ENCODE measurements at regions not wholly inside any gene's neighbourhood (a gene's known extent, or its start where the extent isn't known, plus 50 kb on each side); places are given as distances from the start of the nearest gene placed in this dataset.

- Mint-ChIP-seq H3K9me3 (peaks cover 1 to 20% (median 15%) of the 10 kb centered on the region in 3 donors), H3K4me1 (no peaks in the 10 kb centered on the region), H3K27me3 (no peaks in the 10 kb centered on the region), H3K27ac (no peak overlapping the region), H3K36me3 (no peaks in the 10 kb centered on the region), H3K4me3 (no peak overlapping the region)
- Histone ChIP-seq H3K4me1 (ENCODE audit: control insufficient read depth in 1 of 2, extremely low read depth in 1 of 2, insufficient read depth in 2 of 2, low read length in 2 of 2) (no peaks in the 10 kb centered on the region), H3K9me3 (no peaks in the 10 kb centered on the region), H3K36me3 (ENCODE audit: control insufficient read depth in 2 of 2, extremely low read depth in 1 of 2, insufficient read depth in 1 of 2, low read length in 1 of 2) (no peaks in the 10 kb centered on the region), H3K4me3 (ENCODE audit: control insufficient read depth in 1 of 2, extremely low read depth in 1 of 2, low read length in 1 of 2) (no peak overlapping the region), H3K27me3 (replicated peaks in 1 of 2; ENCODE audit: control insufficient read depth in 2 of 2, extremely low read depth in 1 of 2, insufficient read depth in 2 of 2, low read length in 1 of 2) (no peaks in the 10 kb centered on the region), H3K27ac (ENCODE audit: low read length) (no peak overlapping the region)
- CTCF ChIA-PET: no interaction called here
- POLR2A ChIA-PET: no interaction called here
- DNase-seq (no peak), ATAC-seq (replicated peaks in 1 of 4) (no peak)
- WGBS (ENCODE audit: insufficient coverage): no CpG with 5 or more reads among the region's 2 CpGs
These were observed 649.9 kb upstream of the NRXN1 start for GRCh38 chr2:51681854-51682253.

GRCh38 chr2:51673628-51674027, 641.7 kb upstream of the NRXN1 start:
- no peaks in the 10 kb centered on the region for H3K4me1 ChIP-seq (ENCODE audit: control insufficient read depth in 1 of 2, extremely low read depth in 1 of 2, insufficient read depth in 2 of 2, low read length in 2 of 2)
- H3K27me3 ChIP-seq (replicated peaks in 1 of 2; ENCODE audit: control insufficient read depth in 2 of 2, extremely low read depth in 1 of 2, insufficient read depth in 2 of 2, low read length in 1 of 2): no peaks in the 10 kb centered on the region
- Mint-ChIP-seq H3K36me3 (no peaks in the 10 kb centered on the region), H3K27ac (no peak overlapping the region), H3K27me3 (no peaks in the 10 kb centered on the region), H3K4me1 (no peaks in the 10 kb centered on the region), H3K4me3 (no peak overlapping the region), H3K9me3 (peaks cover 0 to 18% (median 10%) of the 10 kb centered on the region in 3 donors)
- POLR2A ChIA-PET: no interaction called here
- H3K9me3 ChIP-seq: no peaks in the 10 kb centered on the region
- H3K27ac ChIP-seq (ENCODE audit: low read length): no peak overlapping the region
- no peak overlapping the region for H3K4me3 ChIP-seq (ENCODE audit: control insufficient read depth in 1 of 2, extremely low read depth in 1 of 2, low read length in 1 of 2)
- no peak for ATAC-seq (replicated peaks in 1 of 4)
- WGBS (ENCODE audit: insufficient coverage): no CpG with 5 or more reads among the region's 2 CpGs
- no peaks in the 10 kb centered on the region for H3K36me3 ChIP-seq (ENCODE audit: control insufficient read depth in 2 of 2, extremely low read depth in 1 of 2, insufficient read depth in 1 of 2, low read length in 1 of 2)
- no peak for DNase-seq
- CTCF ChIA-PET: no interaction called here

DNA sequence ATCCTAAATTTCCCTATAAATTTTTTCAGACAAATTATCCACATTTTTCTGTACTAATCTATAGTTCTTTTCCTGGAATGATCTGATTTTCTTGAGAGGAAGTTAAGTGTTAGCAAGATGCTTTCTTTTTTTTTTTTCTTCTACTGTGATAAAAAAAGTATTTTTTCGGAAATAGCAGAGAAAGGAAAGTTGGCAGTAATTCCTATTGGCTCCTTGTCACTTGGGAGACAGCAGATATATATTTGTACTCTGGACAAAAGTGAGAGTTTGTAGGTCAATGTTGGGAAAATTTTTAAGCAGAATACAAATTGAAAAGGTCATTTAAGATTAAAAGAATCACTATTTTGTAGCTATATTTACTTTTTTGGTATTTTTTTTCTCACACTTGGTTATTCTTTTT, 635.7 kb upstream of the NRXN1 start:
- Mint-ChIP-seq H3K9me3 (peaks cover 5 to 29% (median 10%) of the 10 kb centered on the region in 3 donors), H3K27me3 (no peaks in the 10 kb centered on the region), H3K27ac (no peak overlapping the region), H3K4me1 (no peaks in the 10 kb centered on the region), H3K4me3 (no peak overlapping the region), H3K36me3 (no peaks in the 10 kb centered on the region)
- CTCF ChIA-PET: no interaction called here
- no peak overlapping the region for H3K4me3 ChIP-seq (ENCODE audit: control insufficient read depth in 1 of 2, extremely low read depth in 1 of 2, low read length in 1 of 2)
- no peaks in the 10 kb centered on the region for H3K27me3 ChIP-seq (replicated peaks in 1 of 2; ENCODE audit: control insufficient read depth in 2 of 2, extremely low read depth in 1 of 2, insufficient read depth in 2 of 2, low read length in 1 of 2)
- no peak for DNase-seq
- ATAC-seq (replicated peaks in 1 of 4): no peak
- POLR2A ChIA-PET: no interaction called here
- H3K36me3 ChIP-seq (ENCODE audit: control insufficient read depth in 2 of 2, extremely low read depth in 1 of 2, insufficient read depth in 1 of 2, low read length in 1 of 2): no peaks in the 10 kb centered on the region
- WGBS (ENCODE audit: insufficient coverage): no CpG with 5 or more reads among the region's 1 CpG
- no peaks in the 10 kb centered on the region for H3K9me3 ChIP-seq
- H3K4me1 ChIP-seq (ENCODE audit: control insufficient read depth in 1 of 2, extremely low read depth in 1 of 2, insufficient read depth in 2 of 2, low read length in 2 of 2): no peaks in the 10 kb centered on the region
- H3K27ac ChIP-seq (ENCODE audit: low read length): no peak overlapping the region

DNA sequence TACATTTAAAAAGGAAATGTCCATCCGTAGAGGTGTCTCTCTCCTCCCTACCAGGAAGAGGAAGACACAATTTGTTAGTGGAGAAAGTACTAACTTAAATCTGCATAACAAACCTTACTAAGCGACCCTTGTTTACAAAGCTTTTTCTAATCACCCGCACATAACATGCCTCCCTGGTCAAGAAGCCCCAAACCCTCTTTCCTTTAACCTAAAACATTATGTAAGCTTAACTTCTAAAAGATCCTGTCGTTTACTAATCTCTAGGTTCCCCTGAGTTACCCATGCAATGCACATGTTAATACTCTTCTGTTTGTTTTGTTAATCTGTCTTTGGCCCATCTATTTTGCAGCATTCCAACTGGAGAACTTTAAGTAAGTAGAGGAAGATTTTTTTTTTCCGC, 630.3 kb upstream of the NRXN1 start:
- H3K4me3 Mint-ChIP-seq: no peak overlapping the region
- H3K36me3 ChIP-seq (ENCODE audit: control insufficient read depth in 2 of 2, extremely low read depth in 1 of 2, insufficient read depth in 1 of 2, low read length in 1 of 2): no peaks in the 10 kb centered on the region
- no peaks in the 10 kb centered on the region for H3K9me3 ChIP-seq
- H3K9me3 Mint-ChIP-seq: peaks cover 9 to 19% (median 12%) of the 10 kb centered on the region in 3 donors
- POLR2A ChIA-PET: no interaction called here
- H3K27me3 ChIP-seq (replicated peaks in 1 of 2; ENCODE audit: control insufficient read depth in 2 of 2, extremely low read depth in 1 of 2, insufficient read depth in 2 of 2, low read length in 1 of 2): no peaks in the 10 kb centered on the region
- H3K27me3 Mint-ChIP-seq: no peaks in the 10 kb centered on the region
- H3K4me1 ChIP-seq (ENCODE audit: control insufficient read depth in 1 of 2, extremely low read depth in 1 of 2, insufficient read depth in 2 of 2, low read length in 2 of 2): no peaks in the 10 kb centered on the region
- CTCF ChIA-PET: no interaction called here
- WGBS (ENCODE audit: insufficient coverage): no CpG with 5 or more reads among the region's 5 CpGs
- H3K4me1 Mint-ChIP-seq: no peaks in the 10 kb centered on the region
- H3K27ac ChIP-seq (ENCODE audit: low read length): no peak overlapping the region
- ATAC-seq (replicated peaks in 1 of 4) (no peak), DNase-seq (no peak)
- H3K36me3 Mint-ChIP-seq: no peaks in the 10 kb centered on the region
- H3K4me3 ChIP-seq (ENCODE audit: control insufficient read depth in 1 of 2, extremely low read depth in 1 of 2, low read length in 1 of 2): no peak overlapping the region
- no peak overlapping the region for H3K27ac Mint-ChIP-seq

- Mint-ChIP-seq H3K9me3 (peaks cover 8 to 19% (median 14%) of the 10 kb centered on the region in 3 donors), H3K4me3 (no peak overlapping the region), H3K36me3 (no peaks in the 10 kb centered on the region), H3K27me3 (no peaks in the 10 kb centered on the region), H3K4me1 (no peaks in the 10 kb centered on the region), H3K27ac (no peak overlapping the region)
- ATAC-seq (replicated peaks in 1 of 4) (no peak), DNase-seq (no peak)
- WGBS (ENCODE audit: insufficient coverage): no CpG with 5 or more reads among the region's 4 CpGs
- Histone ChIP-seq H3K27ac (ENCODE audit: low read length) (no peak overlapping the region), H3K9me3 (no peaks in the 10 kb centered on the region), H3K36me3 (ENCODE audit: control insufficient read depth in 2 of 2, extremely low read depth in 1 of 2, insufficient read depth in 1 of 2, low read length in 1 of 2) (no peaks in the 10 kb centered on the region), H3K4me1 (ENCODE audit: control insufficient read depth in 1 of 2, extremely low read depth in 1 of 2, insufficient read depth in 2 of 2, low read length in 2 of 2) (no peaks in the 10 kb centered on the region), H3K27me3 (replicated peaks in 1 of 2; ENCODE audit: control insufficient read depth in 2 of 2, extremely low read depth in 1 of 2, insufficient read depth in 2 of 2, low read length in 1 of 2) (no peaks in the 10 kb centered on the region), H3K4me3 (ENCODE audit: control insufficient read depth in 1 of 2, extremely low read depth in 1 of 2, low read length in 1 of 2) (no peak overlapping the region)
- ChIA-PET CTCF (no interaction called here), POLR2A (no interaction called here)
These were observed 625.9 kb upstream of the NRXN1 start for GRCh38 chr2:51657849-51658248.

DNA sequence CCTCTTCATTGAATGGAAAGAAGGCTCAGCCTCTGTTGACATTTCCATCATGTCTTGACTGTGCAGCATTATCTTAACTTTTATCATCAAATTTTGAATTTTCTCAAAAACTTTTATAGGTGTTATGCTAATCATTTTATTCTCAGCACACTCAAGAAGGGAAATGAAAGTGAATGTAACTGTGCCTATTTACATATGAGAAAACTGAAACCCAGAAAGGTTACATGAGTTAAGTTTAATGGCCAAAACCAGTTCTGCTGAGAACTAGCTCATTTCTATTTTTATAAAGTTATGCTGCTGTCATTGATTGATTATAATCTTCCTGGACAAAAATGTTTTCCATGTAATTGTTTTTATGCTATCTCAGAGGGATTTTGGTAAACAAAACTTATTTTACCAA, 618.8 kb upstream of the NRXN1 start:
- no peaks in the 10 kb centered on the region for H3K27me3 ChIP-seq (replicated peaks in 1 of 2; ENCODE audit: control insufficient read depth in 2 of 2, extremely low read depth in 1 of 2, insufficient read depth in 2 of 2, low read length in 1 of 2)
- no peaks in the 10 kb centered on the region for H3K36me3 ChIP-seq (ENCODE audit: control insufficient read depth in 2 of 2, extremely low read depth in 1 of 2, insufficient read depth in 1 of 2, low read length in 1 of 2)
- ATAC-seq (replicated peaks in 1 of 4) (no peak), DNase-seq (no peak)
- Mint-ChIP-seq H3K27ac (no peak overlapping the region), H3K27me3 (no peaks in the 10 kb centered on the region), H3K4me1 (no peaks in the 10 kb centered on the region), H3K36me3 (no peaks in the 10 kb centered on the region), H3K9me3 (peaks cover 4 to 31% (median 10%) of the 10 kb centered on the region in 3 donors), H3K4me3 (no peak overlapping the region)
- CTCF ChIA-PET: no interaction called here
- no peak overlapping the region for H3K4me3 ChIP-seq (ENCODE audit: control insufficient read depth in 1 of 2, extremely low read depth in 1 of 2, low read length in 1 of 2)
- POLR2A ChIA-PET: interaction anchor here in 1 of 2 donors (0.6 kb wide), 1 partner anchor 1278 kb away, joined by 12 read pairs; no protein-coding TSS in a partner anchor
- no peaks in the 10 kb centered on the region for H3K4me1 ChIP-seq (ENCODE audit: control insufficient read depth in 1 of 2, extremely low read depth in 1 of 2, insufficient read depth in 2 of 2, low read length in 2 of 2)
- no peaks in the 10 kb centered on the region for H3K9me3 ChIP-seq
- H3K27ac ChIP-seq (ENCODE audit: low read length): no peak overlapping the region

- Histone ChIP-seq H3K9me3 (peaks cover 2% of the 10 kb centered on the region), H3K4me3 (ENCODE audit: control insufficient read depth in 1 of 2, extremely low read depth in 1 of 2, low read length in 1 of 2) (no peak overlapping the region), H3K27ac (ENCODE audit: low read length) (no peak overlapping the region), H3K27me3 (replicated peaks in 1 of 2; ENCODE audit: control insufficient read depth in 2 of 2, extremely low read depth in 1 of 2, insufficient read depth in 2 of 2, low read length in 1 of 2) (no peaks in the 10 kb centered on the region), H3K36me3 (ENCODE audit: control insufficient read depth in 2 of 2, extremely low read depth in 1 of 2, insufficient read depth in 1 of 2, low read length in 1 of 2) (no peaks in the 10 kb centered on the region), H3K4me1 (ENCODE audit: control insufficient read depth in 1 of 2, extremely low read depth in 1 of 2, insufficient read depth in 2 of 2, low read length in 2 of 2) (no peaks in the 10 kb centered on the region)
- Mint-ChIP-seq H3K9me3 (peaks cover 12 to 27% (median 13%) of the 10 kb centered on the region in 3 donors), H3K27ac (no peak overlapping the region), H3K27me3 (no peaks in the 10 kb centered on the region), H3K4me1 (no peaks in the 10 kb centered on the region), H3K4me3 (no peak overlapping the region), H3K36me3 (no peaks in the 10 kb centered on the region)
- no peak for ATAC-seq (replicated peaks in 1 of 4)
- POLR2A ChIA-PET: no interaction called here
- no CpG with 5 or more reads among the region's 1 CpG for WGBS (ENCODE audit: insufficient coverage)
- CTCF ChIA-PET: no interaction called here
- no peak for DNase-seq
These were observed 617.4 kb upstream of the NRXN1 start for GRCh38 chr2:51649366-51649765.
